ENCODE measurements at regions not wholly inside any gene's neighbourhood (a gene's known extent, or its start where the extent isn't known, plus 50 kb on each side); places are given as distances from the start of the nearest gene placed in this dataset.
"Not testable (repeated sequence)": the region's sequence is repeated elsewhere in the genome, so short reads cannot be mapped to it uniquely, and the experiment has no call there.

DNA sequence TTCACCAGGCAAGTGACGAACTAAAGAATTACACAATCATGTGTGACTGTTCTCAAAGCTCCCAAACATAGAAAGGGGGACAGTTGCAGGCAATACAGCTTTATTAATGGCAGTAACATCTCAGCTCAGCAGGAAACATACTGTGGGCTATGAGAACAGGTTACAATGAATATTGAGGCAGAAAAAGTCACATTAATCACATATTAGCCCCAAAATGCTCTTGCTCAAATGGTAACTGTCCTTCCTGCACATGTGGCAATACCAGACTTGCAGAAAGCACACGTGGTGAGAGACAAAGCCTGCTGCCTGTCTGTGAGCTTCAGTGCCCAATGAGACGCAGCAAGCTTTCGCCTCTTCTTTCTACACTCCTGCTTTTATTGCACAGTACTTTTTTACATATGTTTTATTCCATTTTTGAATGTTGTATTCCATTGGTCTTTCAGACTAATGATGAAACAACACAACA lies 104.9 kb upstream of the ACBD5 start:
- H3K4me3 ChIP-seq, result no peak overlapping the region
- no peaks in the 10 kb centered on the region for H3K4me1 ChIP-seq
- no peak overlapping the region for H3K27ac ChIP-seq
- H3K9me3 ChIP-seq, result no peaks in the 10 kb centered on the region
- no peak for TF ChIP-seq POLR2A (IDR thresholded peaks at IDR 0.05)
- TF ChIP-seq, protein P1, sequence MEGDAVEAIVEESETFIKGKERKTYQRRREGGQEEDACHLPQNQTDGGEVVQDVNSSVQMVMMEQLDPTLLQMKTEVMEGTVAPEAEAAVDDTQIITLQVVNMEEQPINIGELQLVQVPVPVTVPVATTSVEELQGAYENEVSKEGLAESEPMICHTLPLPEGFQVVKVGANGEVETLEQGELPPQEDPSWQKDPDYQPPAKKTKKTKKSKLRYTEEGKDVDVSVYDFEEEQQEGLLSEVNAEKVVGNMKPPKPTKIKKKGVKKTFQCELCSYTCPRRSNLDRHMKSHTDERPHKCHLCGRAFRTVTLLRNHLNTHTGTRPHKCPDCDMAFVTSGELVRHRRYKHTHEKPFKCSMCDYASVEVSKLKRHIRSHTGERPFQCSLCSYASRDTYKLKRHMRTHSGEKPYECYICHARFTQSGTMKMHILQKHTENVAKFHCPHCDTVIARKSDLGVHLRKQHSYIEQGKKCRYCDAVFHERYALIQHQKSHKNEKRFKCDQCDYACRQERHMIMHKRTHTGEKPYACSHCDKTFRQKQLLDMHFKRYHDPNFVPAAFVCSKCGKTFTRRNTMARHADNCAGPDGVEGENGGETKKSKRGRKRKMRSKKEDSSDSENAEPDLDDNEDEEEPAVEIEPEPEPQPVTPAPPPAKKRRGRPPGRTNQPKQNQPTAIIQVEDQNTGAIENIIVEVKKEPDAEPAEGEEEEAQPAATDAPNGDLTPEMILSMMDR (IDR thresholded peaks at IDR 0.05), result no peak
- no peaks in the 10 kb centered on the region for H3K36me3 ChIP-seq
- H3K27me3 ChIP-seq, result no peaks in the 10 kb centered on the region
- intact Hi-C loops (cut with DNase I), result no loop called here
- WGBS, 4 donors, result 52 to 63% (median 58%) methylated on average over 4 of the region's 4 CpGs
- no peak for DNase-seq
- ATAC-seq, result no peak

DNA sequence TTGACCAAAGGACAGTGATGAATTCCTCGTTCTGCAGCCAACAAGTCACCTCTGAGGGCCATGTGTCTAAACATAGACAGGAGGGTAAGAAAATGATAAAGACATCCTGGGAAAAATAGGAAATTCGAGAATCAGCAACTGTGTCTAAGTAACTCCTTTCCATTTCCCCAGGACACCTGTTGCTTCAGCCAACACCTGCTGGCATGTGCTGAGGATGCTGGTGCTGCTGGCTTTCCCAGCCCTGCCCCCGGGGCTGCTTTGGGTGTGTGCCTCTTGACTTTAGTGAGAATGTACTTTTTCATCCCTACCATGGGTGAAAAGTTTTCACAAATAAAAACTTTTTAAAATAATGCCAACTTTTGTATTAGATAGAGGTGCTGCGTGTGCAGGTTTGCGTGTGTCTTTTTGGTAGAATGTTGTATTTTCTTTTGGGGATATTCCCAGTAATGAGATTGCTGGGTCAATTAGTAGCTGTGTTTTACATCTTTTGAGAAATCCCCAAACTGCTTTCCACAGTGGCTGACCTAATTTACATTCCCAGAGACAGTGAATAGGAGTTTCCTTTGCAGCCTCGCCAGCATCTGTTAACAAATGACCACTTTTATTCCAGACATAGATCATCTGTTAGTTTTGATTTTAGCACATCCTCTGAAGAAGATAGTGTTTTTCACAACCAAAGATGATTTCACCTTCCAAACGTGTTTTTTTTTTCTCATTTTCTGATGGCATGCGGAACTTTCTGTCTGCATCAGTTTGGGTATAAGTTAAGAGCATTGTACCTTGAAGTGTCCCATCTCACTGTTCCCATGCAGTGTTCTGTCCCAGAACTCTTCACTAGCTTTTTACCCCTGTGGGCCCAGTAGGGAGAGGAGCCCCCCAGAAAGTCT lies 104.2 kb upstream of the ACBD5 start:
- 60 to 64% (median 62%) methylated on average over 8 of the region's 8 CpGs for WGBS, 4 donors
- no peak for ATAC-seq

DNA sequence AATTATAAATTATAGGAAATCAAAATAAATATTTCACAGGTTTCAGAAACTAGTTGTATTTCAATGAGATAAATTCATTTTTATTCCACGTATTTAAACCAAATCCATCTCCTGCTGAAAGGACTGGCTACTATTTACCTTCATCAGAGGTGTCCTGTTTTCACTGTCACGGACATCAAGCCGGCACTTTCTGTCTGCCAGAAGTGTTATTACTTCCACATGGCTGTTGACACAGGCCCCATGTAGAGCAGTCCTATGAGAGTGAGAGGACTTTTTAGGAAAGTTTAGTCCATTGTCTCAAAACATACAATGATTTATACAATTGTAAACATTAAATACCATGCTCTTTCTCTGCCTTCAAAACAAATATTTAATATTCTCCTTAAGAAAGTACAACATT lies 100.4 kb upstream of the ACBD5 start:
- TF ChIP-seq, protein P1 (IDR thresholded peaks at IDR 0.05), result no peak
- H3K27ac ChIP-seq, result no peak overlapping the region
- H3K27me3 ChIP-seq, result no peaks in the 10 kb centered on the region
- no peaks in the 10 kb centered on the region for H3K36me3 ChIP-seq
- 31 to 57% (median 47%) methylated on average over 3 of the region's 3 CpGs for WGBS, 4 donors
- DNase-seq (no peak), ATAC-seq (no peak)
- H3K4me1 ChIP-seq, result no peaks in the 10 kb centered on the region
- H3K9me3 ChIP-seq, result no peaks in the 10 kb centered on the region
- intact Hi-C loops (cut with DNase I), result no loop called here
- H3K4me3 ChIP-seq, result no peak overlapping the region

More for the DNA sequence above, 104.2 kb upstream of the ACBD5 start:
- Histone ChIP-seq H3K27me3 (no peaks in the 10 kb centered on the region), H3K4me1 (no peaks in the 10 kb centered on the region), H3K36me3 (no peaks in the 10 kb centered on the region), H3K4me3 (no peak overlapping the region), H3K27ac (no peak overlapping the region), H3K9me3 (no peaks in the 10 kb centered on the region)
- no peak for TF ChIP-seq POLR2A (IDR thresholded peaks at IDR 0.05)
- TF ChIP-seq, protein P1 (IDR thresholded peaks at IDR 0.05), result no peak
- intact Hi-C loops (cut with DNase I), result no loop called here
- no peak for DNase-seq

DNA sequence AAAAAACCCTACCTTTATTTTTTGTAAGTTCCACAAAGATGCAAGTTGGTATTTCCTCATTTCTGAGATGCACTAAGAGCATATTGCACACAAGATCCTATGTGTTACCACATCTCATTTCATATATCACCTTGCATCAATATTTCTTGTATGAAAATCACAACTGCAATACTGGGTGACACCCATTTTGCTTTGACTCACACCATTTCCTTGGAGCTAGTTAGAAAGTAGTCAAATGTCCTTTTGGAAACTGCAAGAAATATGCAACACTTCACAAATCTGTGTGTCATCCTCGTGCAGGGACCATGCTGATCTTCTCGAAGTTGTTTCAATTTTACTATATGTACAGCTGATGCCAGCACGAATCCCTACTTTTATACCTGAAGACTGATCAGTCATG lies 94.6 kb upstream of the ACBD5 start:
- H3K4me3 ChIP-seq; intact Hi-C loops (cut with DNase I); DNase-seq; H3K27ac ChIP-seq; H3K27me3 ChIP-seq; H3K9me3 ChIP-seq; H3K36me3 ChIP-seq; H3K4me1 ChIP-seq; ATAC-seq: not testable (repeated sequence)
- 42 to 84% (median 73%) methylated on average over 3 of the region's 3 CpGs for WGBS, 4 donors
